HG03139 (cell line): ENCODE measurements at regions not wholly inside any gene's neighbourhood (a gene's known extent, or its start where the extent isn't known, plus 50 kb on each side); places are given as distances from the start of the nearest gene placed in this dataset.

Source experiments
- ATAC-seq: cut with Tn5 transposase; IDR thresholded peaks from one replicate; pipeline ENCODE4 v1.9.1; 2021; ENCODE audit not compliant: unreplicated experiment

GRCh38 chr6:169902070-169902469, 150.6 kb downstream of the ERMARD start:
- no peak for ATAC-seq

GRCh38 chr6:169899481-169900145, 148.2 kb downstream of the ERMARD start:
- no peak for ATAC-seq

- no peak for ATAC-seq
Observed at GRCh38 chr6:169898788-169899480, 147.5 kb downstream of the ERMARD start.

- no peak for ATAC-seq
Observed at GRCh38 chr6:169897601-169898358, 146.4 kb downstream of the ERMARD start.

GRCh38 chr6:169896826-169897456, 145.5 kb downstream of the ERMARD start:
- no peak for ATAC-seq

GRCh38 chr6:169895926-169896761, 144.7 kb downstream of the ERMARD start:
- ATAC-seq, result no peak

- no peak for ATAC-seq
Observed at GRCh38 chr6:169895000-169895759, 143.8 kb downstream of the ERMARD start.

GRCh38 chr6:169894377-169894960, 143.0 kb downstream of the ERMARD start:
- ATAC-seq, result no peak

- no peak for ATAC-seq
Observed at GRCh38 chr6:169893624-169894023, 142.2 kb downstream of the ERMARD start.

- no peak for ATAC-seq
Observed at GRCh38 chr6:169891846-169892245, 140.4 kb downstream of the ERMARD start.

GRCh38 chr6:169891421-169891820, 140.0 kb downstream of the ERMARD start:
- no peak for ATAC-seq

- no peak for ATAC-seq
Observed at GRCh38 chr6:169890901-169891300, 139.5 kb downstream of the ERMARD start.

- no peak for ATAC-seq
Observed at GRCh38 chr6:169890049-169890448, 138.6 kb downstream of the ERMARD start.

GRCh38 chr6:169887529-169888140, 136.2 kb downstream of the ERMARD start:
- ATAC-seq, result no peak

GRCh38 chr6:169886631-169887227, 135.3 kb downstream of the ERMARD start:
- ATAC-seq, result no peak

- ATAC-seq, result no peak
Observed at GRCh38 chr6:169885831-169886230, 134.4 kb downstream of the ERMARD start.

GRCh38 chr6:169885131-169885530, 133.7 kb downstream of the ERMARD start:
- ATAC-seq, result no peak

- ATAC-seq, result no peak
Observed at GRCh38 chr6:169884158-169884557, 132.7 kb downstream of the ERMARD start.

- no peak for ATAC-seq
Observed at GRCh38 chr6:169883316-169883715, 131.9 kb downstream of the ERMARD start.
